ENCODE measurements at regions not wholly inside any gene's neighbourhood (a gene's known extent, or its start where the extent isn't known, plus 50 kb on each side); places are given as distances from the start of the nearest gene placed in this dataset.

GRCh38 chr18:61943175-61943964 lies 50.6 kb upstream of the RNF152 start:
- H3K4me3 ChIP-seq (ENCODE audit: low read depth, low read length), result no peak overlapping the region
- no peak for TF ChIP-seq CTCF (IDR thresholded peaks at IDR 0.05; ENCODE audit: insufficient read depth, low read length)
- no peak for DNase-seq (ENCODE audit: low read depth)
